Hepatocyte (in vitro differentiated cells): ENCODE measurements at regions not wholly inside any gene's neighbourhood (a gene's known extent, or its start where the extent isn't known, plus 50 kb on each side); places are given as distances from the start of the nearest gene placed in this dataset.

Experiments
- DNase-seq: peaks from one replicate; pipeline ENCODE4 v3.0.0-alpha.2; 2016; ENCODE audit warnings: low spot score
- H2AFZ ChIP-seq: fragments of 200-600 bp; sonication (generic); 2 replicates; pipeline ENCODE4 v1.6.0; 2016; ENCODE audit warnings: antibody characterized with exemption, mild to moderate bottlenecking
- H3K27ac ChIP-seq: fragments of 200-600 bp; sonication (generic); 2 replicates; pipeline ENCODE4 v1.5.1; 2016; ENCODE audit warnings: mild to moderate bottlenecking
- H3K27me3 ChIP-seq: fragments of 200-600 bp; sonication (generic); 2 replicates; pipeline ENCODE4 v1.6.1; 2016
- H3K36me3 ChIP-seq: fragments of 200-600 bp; sonication (generic); replicated peaks from 2 replicates; pipeline ENCODE4 v1.5.1; 2016; ENCODE audit warnings: low read depth; ENCODE audit not compliant: insufficient read depth
- H3K4me1 ChIP-seq: fragments of 200-600 bp; sonication (generic); 2 replicates; pipeline ENCODE4 v1.5.1; 2016; ENCODE audit warnings: mild to moderate bottlenecking, moderate library complexity; ENCODE audit not compliant: insufficient read depth
- H3K4me2 ChIP-seq: fragments of 200-600 bp; sonication (generic); 2 replicates; pipeline ENCODE4 v1.6.0; 2016
- H3K4me3 ChIP-seq: fragments of 200-600 bp; sonication (generic); 2 replicates; pipeline ENCODE4 v1.5.1; 2016; ENCODE audit warnings: mild to moderate bottlenecking
- H3K79me2 ChIP-seq: fragments of 200-600 bp; sonication (generic); 2 replicates; pipeline ENCODE4 v1.6.0; 2017; ENCODE audit warnings: mild to moderate bottlenecking
- H3K9me2 ChIP-seq: fragments of 200-600 bp; sonication (generic); replicated peaks from 2 replicates; pipeline ENCODE4 v1.6.0; 2017; ENCODE audit warnings: mild to moderate bottlenecking; ENCODE audit not compliant: insufficient read depth
- H3K9me3 ChIP-seq: fragments of 200-600 bp; sonication (generic); 2 replicates; pipeline ENCODE4 v1.5.1; 2016; ENCODE audit warnings: low read depth, mild to moderate bottlenecking
- H4K20me1 ChIP-seq: fragments of 200-600 bp; sonication (generic); 2 replicates; pipeline ENCODE4 v1.6.0; 2016; ENCODE audit warnings: mild to moderate bottlenecking; ENCODE audit not compliant: insufficient read depth, poor library complexity, severe bottlenecking
- CTCF ChIP-seq: fragments of 200-600 bp; sonication (generic); IDR thresholded peaks from 2 replicates; pipeline ENCODE4 v1.5.1; 2016; ENCODE audit warnings: antibody characterized with exemption, mild to moderate bottlenecking; ENCODE audit not compliant: poor library complexity
- EZH2 ChIP-seq: fragments of 200-600 bp; sonication (generic); IDR thresholded peaks from 2 replicates; pipeline ENCODE4 v1.6.1; 2016; ENCODE audit warnings: antibody characterized with exemption, mild to moderate bottlenecking, borderline replicate concordance
- EZH2phosphoT487 ChIP-seq: fragments of 200-600 bp; sonication (generic); IDR thresholded peaks from one replicate; pipeline ENCODE4 v1.6.1; 2018; ENCODE audit warnings: antibody characterized with exemption, mild to moderate bottlenecking, low read depth, moderate library complexity; ENCODE audit not compliant: unreplicated experiment, severe bottlenecking
- WGBS: methylation state at CpG from one replicate; pipeline ENCODE4 v1.1.6; 2016; ENCODE audit warnings: low lambda C conversion rate; ENCODE audit errors: missing lambda C conversion rate; 5-methylcytosine and 5-hydroxymethylcytosine counted together

DNA sequence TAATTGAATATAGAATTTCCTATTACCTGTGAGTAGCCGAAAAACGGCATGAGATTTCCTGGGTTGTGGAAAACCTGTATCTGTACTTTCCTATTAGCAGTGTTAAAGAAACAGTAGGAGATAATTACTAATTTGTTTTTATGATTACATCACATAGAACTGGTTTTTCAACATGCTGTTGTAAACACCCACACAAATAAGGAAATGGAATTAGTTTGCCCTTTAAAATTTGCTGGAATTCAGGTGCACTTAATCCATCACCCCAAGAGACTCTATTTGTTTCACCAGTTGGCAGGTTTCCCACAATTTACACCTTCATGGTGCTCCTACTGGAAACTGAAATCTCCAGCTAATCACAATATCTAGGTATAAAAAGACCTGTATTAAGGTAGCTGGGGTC is 274.1 kb upstream of the SLC8A1 start:
- Histone ChIP-seq H3K4me2 (no peak overlapping the region), H3K27me3 (no peaks in the 10 kb centered on the region), H2AFZ (no peak overlapping the region), H3K27ac (no peak overlapping the region), H3K79me2 (no peaks in the 10 kb centered on the region), H3K4me1 (no peaks in the 10 kb centered on the region), H3K4me3 (no peak overlapping the region), H3K36me3 (no peaks in the 10 kb centered on the region), H3K9me2 (no peaks in the 10 kb centered on the region), H4K20me1 (no peaks in the 10 kb centered on the region), H3K9me3 (no peaks in the 10 kb centered on the region)
- 86% methylated on average over 2 of the region's 2 CpGs for WGBS
- DNase-seq = no peak
- TF ChIP-seq CTCF (no peak), EZH2phosphoT487 (no peak)

DNA sequence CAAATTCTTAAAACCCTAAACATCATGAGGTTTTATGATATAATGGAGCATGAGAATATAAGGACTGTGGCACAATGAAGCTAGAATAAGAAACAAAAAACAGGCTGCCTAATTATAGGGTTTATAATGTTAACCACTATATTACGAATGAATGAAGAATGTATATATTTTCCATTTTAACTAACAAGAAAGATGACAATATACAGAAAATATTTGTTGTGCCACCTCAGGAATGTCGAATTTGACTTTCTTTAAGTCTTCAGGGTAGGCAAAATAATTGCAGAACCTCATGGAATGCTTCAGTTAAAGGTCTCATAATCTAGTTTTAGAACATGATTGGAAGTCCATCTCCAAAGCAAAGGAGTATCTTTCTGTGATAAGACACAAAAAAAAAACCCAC is 282.9 kb upstream of the SLC8A1 start:
- no peak overlapping the region for H3K4me3 ChIP-seq
- no peaks in the 10 kb centered on the region for H3K4me1 ChIP-seq
- no peaks in the 10 kb centered on the region for H3K36me3 ChIP-seq
- 78% methylated on average over 2 of the region's 2 CpGs for WGBS
- no peak overlapping the region for H3K4me2 ChIP-seq
- H3K79me2 ChIP-seq = no peaks in the 10 kb centered on the region
- no peaks in the 10 kb centered on the region for H3K27me3 ChIP-seq
- H3K27ac ChIP-seq = no peak overlapping the region
- TF ChIP-seq EZH2phosphoT487 (no peak), EZH2 (no peak), CTCF (no peak)
- H3K9me2 ChIP-seq = no peaks in the 10 kb centered on the region
- no peak overlapping the region for H2AFZ ChIP-seq
- H3K9me3 ChIP-seq = no peaks in the 10 kb centered on the region
- H4K20me1 ChIP-seq = no peaks in the 10 kb centered on the region
- no peak for DNase-seq

DNA sequence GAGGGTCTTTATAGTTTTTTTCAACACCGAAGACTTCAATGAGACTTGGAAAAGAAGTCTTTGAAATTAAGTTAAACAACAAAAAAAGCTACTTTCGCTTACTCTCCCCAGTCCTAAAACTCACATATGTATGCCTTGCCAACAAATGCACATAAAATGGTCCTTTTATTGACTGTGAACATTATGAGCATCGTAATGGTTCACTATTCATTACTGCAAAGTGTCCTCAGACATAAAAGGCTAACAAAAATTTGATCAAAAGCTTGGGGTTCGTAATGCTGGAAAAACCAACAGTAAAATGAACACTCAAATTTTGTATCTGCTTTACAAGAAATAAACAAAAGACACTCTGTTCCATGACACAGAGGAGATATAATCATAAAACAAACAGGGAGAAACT is 285.3 kb upstream of the SLC8A1 start:
- TF ChIP-seq CTCF (no peak), EZH2phosphoT487 (peak; percentile 70)
- Histone ChIP-seq H3K27ac (no peak overlapping the region), H3K36me3 (no peaks in the 10 kb centered on the region), H3K4me3 (no peak overlapping the region), H3K4me1 (no peaks in the 10 kb centered on the region), H3K9me2 (no peaks in the 10 kb centered on the region), H2AFZ (no peak overlapping the region), H3K79me2 (no peaks in the 10 kb centered on the region), H3K9me3 (no peaks in the 10 kb centered on the region), H3K4me2 (peak overlapping the region; percentile 57), H4K20me1 (no peaks in the 10 kb centered on the region), H3K27me3 (no peaks in the 10 kb centered on the region)
- no peak for DNase-seq
- WGBS = 60% methylated on average over 4 of the region's 4 CpGs

- Histone ChIP-seq H3K27me3 (no peaks in the 10 kb centered on the region), H3K36me3 (no peaks in the 10 kb centered on the region), H2AFZ (no peak overlapping the region), H3K4me3 (no peak overlapping the region), H3K9me3 (no peaks in the 10 kb centered on the region), H4K20me1 (no peaks in the 10 kb centered on the region), H3K4me2 (no peak overlapping the region), H3K4me1 (no peaks in the 10 kb centered on the region), H3K79me2 (no peaks in the 10 kb centered on the region), H3K9me2 (no peaks in the 10 kb centered on the region), H3K27ac (no peak overlapping the region)
- TF ChIP-seq EZH2phosphoT487 (no peak), EZH2 (no peak), CTCF (no peak)
- 89% methylated on average over 1 of the region's 1 CpG for WGBS
- DNase-seq = no peak
These were observed 288.5 kb upstream of the SLC8A1 start for GRCh38 chr2:40740419-40740818.
